Prostate gland (tissue), 2 donors: ENCODE measurements at regions not wholly inside any gene's neighbourhood (a gene's known extent, or its start where the extent isn't known, plus 50 kb on each side); places are given as distances from the start of the nearest gene placed in this dataset.

Experiments
- POLR2A ChIP-seq: fragments of 450-650 bp; IDR thresholded peaks from one replicate; pipeline ENCODE4 v1.6.1; 2016; ENCODE audit warnings: antibody characterized with exemption, mild to moderate bottlenecking
- TF ChIP-seq, protein P1 (sequence below), 4 experiments: fragments of 200-600 bp in 2 of 4; fragments of 450-650 bp in 2 of 4; sonication (generic) in 2 of 4; IDR thresholded peaks; 1 replicate in 3 of 4; 2 replicates in 1 of 4; pipeline ENCODE4 v1.5.1; 2016 to 2019; ENCODE audit warnings: antibody characterized with exemption in 4 of 4, mild to moderate bottlenecking in 2 of 4, moderate library complexity in 2 of 4

DNA sequence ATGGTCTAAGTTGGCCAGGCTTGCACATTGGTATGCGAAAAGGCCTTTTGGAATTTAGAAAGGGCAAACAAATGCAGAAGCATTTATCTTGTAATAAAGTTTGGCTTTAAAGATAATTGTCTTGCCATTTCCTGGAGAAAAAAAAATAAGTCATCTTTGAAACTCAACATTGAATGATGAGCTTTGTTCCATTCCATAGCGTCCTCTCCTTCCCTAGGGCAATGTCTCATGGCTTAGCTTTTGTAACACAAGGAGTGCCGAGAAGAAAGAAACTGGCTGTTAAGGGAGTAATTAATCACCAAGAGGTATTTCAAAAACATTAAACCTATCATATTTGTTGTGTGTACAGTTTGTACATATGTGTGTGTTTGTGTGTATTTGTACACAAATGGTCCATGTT is 372.3 kb downstream of the NPIPA8 start:
- TF ChIP-seq, protein P1, sequence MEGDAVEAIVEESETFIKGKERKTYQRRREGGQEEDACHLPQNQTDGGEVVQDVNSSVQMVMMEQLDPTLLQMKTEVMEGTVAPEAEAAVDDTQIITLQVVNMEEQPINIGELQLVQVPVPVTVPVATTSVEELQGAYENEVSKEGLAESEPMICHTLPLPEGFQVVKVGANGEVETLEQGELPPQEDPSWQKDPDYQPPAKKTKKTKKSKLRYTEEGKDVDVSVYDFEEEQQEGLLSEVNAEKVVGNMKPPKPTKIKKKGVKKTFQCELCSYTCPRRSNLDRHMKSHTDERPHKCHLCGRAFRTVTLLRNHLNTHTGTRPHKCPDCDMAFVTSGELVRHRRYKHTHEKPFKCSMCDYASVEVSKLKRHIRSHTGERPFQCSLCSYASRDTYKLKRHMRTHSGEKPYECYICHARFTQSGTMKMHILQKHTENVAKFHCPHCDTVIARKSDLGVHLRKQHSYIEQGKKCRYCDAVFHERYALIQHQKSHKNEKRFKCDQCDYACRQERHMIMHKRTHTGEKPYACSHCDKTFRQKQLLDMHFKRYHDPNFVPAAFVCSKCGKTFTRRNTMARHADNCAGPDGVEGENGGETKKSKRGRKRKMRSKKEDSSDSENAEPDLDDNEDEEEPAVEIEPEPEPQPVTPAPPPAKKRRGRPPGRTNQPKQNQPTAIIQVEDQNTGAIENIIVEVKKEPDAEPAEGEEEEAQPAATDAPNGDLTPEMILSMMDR (IDR thresholded peaks at IDR 0.05) = no peak
- no peak for TF ChIP-seq POLR2A
